HCEC 1CT (cell line): ENCODE measurements at regions not wholly inside any gene's neighbourhood (a gene's known extent, or its start where the extent isn't known, plus 50 kb on each side); places are given as distances from the start of the nearest gene placed in this dataset.

Experiments used
- DNase-seq: peaks from one replicate; pipeline ENCODE4 v3.0.0-alpha.2; 2017

- no peak for DNase-seq
Measured at GRCh38 chr5:33334829-33335228, 105.9 kb upstream of the TARS1 start.

- DNase-seq, result peak; percentile 37
Measured at GRCh38 chr5:33336891-33337636, 103.7 kb upstream of the TARS1 start.

GRCh38 chr5:33337637-33337992, 103.2 kb upstream of the TARS1 start:
- no peak for DNase-seq

GRCh38 chr5:33338336-33339110, 102.2 kb upstream of the TARS1 start:
- no peak for DNase-seq

- DNase-seq, result no peak
Measured at GRCh38 chr5:33339413-33339812, 101.4 kb upstream of the TARS1 start.

GRCh38 chr5:33340195-33340594, 100.6 kb upstream of the TARS1 start:
- no peak for DNase-seq

- DNase-seq, result no peak
Measured at GRCh38 chr5:33341351-33341750, 99.4 kb upstream of the TARS1 start.

GRCh38 chr5:33343676-33344327, 97.0 kb upstream of the TARS1 start:
- DNase-seq, result peak; percentile 95

- DNase-seq, result no peak
Measured at GRCh38 chr5:33346534-33346933, 94.2 kb upstream of the TARS1 start.

- no peak for DNase-seq
Measured at GRCh38 chr5:33361781-33362180, 79.0 kb upstream of the TARS1 start.

GRCh38 chr5:33362915-33363314, 77.8 kb upstream of the TARS1 start:
- peak; percentile 17 for DNase-seq

- DNase-seq, result no peak
Measured at GRCh38 chr5:33363537-33363936, 77.2 kb upstream of the TARS1 start.

GRCh38 chr5:33364406-33364805, 76.4 kb upstream of the TARS1 start:
- no peak for DNase-seq

- DNase-seq, result no peak
Measured at GRCh38 chr5:33367416-33367815, 73.3 kb upstream of the TARS1 start.

GRCh38 chr5:33369485-33370465, 71.0 kb upstream of the TARS1 start:
- DNase-seq, result peak; percentile 76

- no peak for DNase-seq
Measured at GRCh38 chr5:33370466-33370859, 70.3 kb upstream of the TARS1 start.

GRCh38 chr5:33371660-33372059, 69.1 kb upstream of the TARS1 start:
- DNase-seq, result peak; percentile 81

GRCh38 chr5:33372721-33373472, 67.9 kb upstream of the TARS1 start:
- DNase-seq, result no peak

- DNase-seq, result no peak
Measured at GRCh38 chr5:33375900-33376299, 64.9 kb upstream of the TARS1 start.

- DNase-seq, result peak; percentile 54
Measured at GRCh38 chr5:33379757-33380156, 61.0 kb upstream of the TARS1 start.

GRCh38 chr5:33381243-33381642, 59.5 kb upstream of the TARS1 start:
- no peak for DNase-seq
